A549 (cell line): ENCODE measurements at regions not wholly inside any gene's neighbourhood (a gene's known extent, or its start where the extent isn't known, plus 50 kb on each side); places are given as distances from the start of the nearest gene placed in this dataset.

Experiments used
- ATAC-seq, 2 experiments: fragments of 200-7000 bp in 1 of 2; fragments of >200 bp in 1 of 2; cut with Nextera tagmentation in 1 of 2; cut with Tn5 transposase in 1 of 2; 3 replicates each; pipeline versions ENCODE4 v1.8.0 to v1.9.1; 2018 to 2020; ENCODE audit warnings: mild to moderate bottlenecking in 1 of 2, moderate library complexity in 1 of 2
- CTCF ChIA-PET: fragments of 300-600 bp; sonication (Branson Sonifier 250); formaldehyde crosslinking; extraction: SDS; loops from one replicate; lab custom pipeline; 2021; ENCODE audit warnings: antibody characterized with exemption, inconsistent platforms; lab: Yijun Ruan, JAX
- POLR2A ChIA-PET: fragments of 350-600 bp; formaldehyde crosslinking; extraction: SDS; loops from one replicate; lab custom pipeline; 2021; ENCODE audit warnings: antibody characterized with exemption, inconsistent platforms; lab: Yijun Ruan, JAX
- DNase-seq, 2 experiments: peaks; one replicate each; pipeline versions ENCODE4 v3.0.0 to v3.0.0-alpha.2; 2011 to 2016; ENCODE audit warnings: low read depth in 1 of 2, low spot score in 1 of 2
- FAIRE-seq: peaks from 2 replicates; lab custom pipeline; 2011; peaks lifted over from hg19 to GRCh38; lab: Jason Lieb, UNC
- H3K27ac ChIP-seq, 2 experiments: fragments of >200 bp; sonication (Bioruptor Twin); formaldehyde crosslinking; 3 replicates each; pipeline ENCODE4 v1.5.1; 2016 to 2017
- H3K4me1 ChIP-seq: fragments of >200 bp; sonication (Bioruptor Twin); formaldehyde crosslinking; 3 replicates; pipeline ENCODE4 v1.6.1; 2016
- H3K4me2 ChIP-seq: fragments of >200 bp; sonication (Bioruptor Twin); formaldehyde crosslinking; 3 replicates; pipeline ENCODE4 v1.6.1; 2016
- H3K4me3 ChIP-seq: fragments of >200 bp; sonication (Bioruptor Twin); formaldehyde crosslinking; 3 replicates; pipeline ENCODE4 v1.5.1; 2016
- H3K9me3 ChIP-seq: fragments of >200 bp; sonication (Bioruptor Twin); formaldehyde crosslinking; 3 replicates; pipeline ENCODE4 v1.6.1; 2016
- ATOH8 ChIP-seq: fragments of 250-450 bp; sonication (Bioruptor Pico); IDR thresholded peaks from 2 replicates; pipeline ENCODE4 v1.5.0; 2020; ENCODE audit warnings: low read depth, mild to moderate bottlenecking, moderate library complexity
- BCL3 ChIP-seq: fragments of >200 bp; sonication (Bioruptor Twin); formaldehyde crosslinking; IDR thresholded peaks from 3 replicates; pipeline ENCODE4 v1.6.1; 2016
- BHLHE40 ChIP-seq: IDR thresholded peaks from 2 replicates; pipeline ENCODE4 v1.6.1; 2012; ENCODE audit warnings: low read depth, low read length, inconsistent platforms
- CTCF ChIP-seq: fragments of >200 bp; sonication (Bioruptor Twin); formaldehyde crosslinking; IDR thresholded peaks from 3 replicates; pipeline ENCODE4 v1.5.1; 2016
- E2F6 ChIP-seq: IDR thresholded peaks from 2 replicates; pipeline ENCODE4 v1.6.1; 2012; ENCODE audit warnings: low read depth, borderline replicate concordance
- EHMT2 ChIP-seq: fragments of 200-600 bp; sonication (generic); IDR thresholded peaks from 2 replicates; pipeline ENCODE4 v1.6.1; 2016; ENCODE audit warnings: antibody characterized with exemption, low read depth, mild to moderate bottlenecking, moderate library complexity
- ELK1 ChIP-seq: fragments of 150-350 bp; IDR thresholded peaks from 2 replicates; pipeline ENCODE4 v1.6.1; 2014; ENCODE audit warnings: low read depth, mild to moderate bottlenecking, low read length
- GATA3 ChIP-seq: IDR thresholded peaks from 2 replicates; pipeline ENCODE4 v1.6.1; 2012; ENCODE audit warnings: borderline replicate concordance
- HEYL ChIP-seq: fragments of 250-450 bp; sonication (Bioruptor Pico); IDR thresholded peaks from 2 replicates; pipeline ENCODE4 v1.8.0; 2021; ENCODE audit warnings: mild to moderate bottlenecking, moderate library complexity
- HOXA7 ChIP-seq: fragments of 250-450 bp; sonication (Bioruptor Pico); IDR thresholded peaks from 2 replicates; pipeline ENCODE4 v1.5.0; 2020; ENCODE audit warnings: mild to moderate bottlenecking, moderate library complexity
- HOXB13 ChIP-seq: fragments of 250-450 bp; sonication (Bioruptor Pico); IDR thresholded peaks from 2 replicates; pipeline ENCODE4 v1.5.0; 2020; ENCODE audit warnings: low read depth, mild to moderate bottlenecking, moderate library complexity
- HOXB5 ChIP-seq: fragments of 250-450 bp; sonication (Bioruptor Pico); IDR thresholded peaks from 2 replicates; pipeline ENCODE4 v1.5.0; 2020; ENCODE audit warnings: mild to moderate bottlenecking, moderate library complexity
- MAFK ChIP-seq: fragments of 450-650 bp; IDR thresholded peaks from 2 replicates; pipeline ENCODE4 v1.6.1; 2014; ENCODE audit not compliant: partially characterized antibody
- MAX ChIP-seq: IDR thresholded peaks from 2 replicates; pipeline ENCODE4 v1.6.1; 2012
- MAZ ChIP-seq: fragments of 150-350 bp; IDR thresholded peaks from 2 replicates; pipeline ENCODE4 v1.6.1; 2014; ENCODE audit warnings: antibody characterized with exemption, low read depth, low read length, borderline replicate concordance
- NPAS2 ChIP-seq: fragments of 250-450 bp; sonication (Bioruptor Pico); IDR thresholded peaks from 2 replicates; pipeline ENCODE4 v1.8.0; 2022; ENCODE audit warnings: mild to moderate bottlenecking, moderate library complexity, borderline replicate concordance
- NR3C1 ChIP-seq: fragments of >200 bp; sonication (Bioruptor Twin); formaldehyde crosslinking; IDR thresholded peaks from 3 replicates; pipeline ENCODE4 v1.6.1; 2017
- POLR2A ChIP-seq: IDR thresholded peaks from 2 replicates; pipeline ENCODE4 v1.6.1; 2012; ENCODE audit warnings: mild to moderate bottlenecking, low read length
- RFX5 ChIP-seq: fragments of 450-650 bp; IDR thresholded peaks from 2 replicates; pipeline ENCODE4 v1.7.1; 2014; ENCODE audit warnings: antibody characterized with exemption, mild to moderate bottlenecking, moderate library complexity
- SMC3 ChIP-seq: fragments of >200 bp; sonication (Bioruptor Twin); formaldehyde crosslinking; IDR thresholded peaks from 3 replicates; pipeline ENCODE4 v1.6.1; 2018; ENCODE audit warnings: inconsistent platforms
- SREBF2 ChIP-seq: fragments of 450-650 bp; IDR thresholded peaks from 2 replicates; pipeline ENCODE4 v1.6.1; 2014; ENCODE audit warnings: mild to moderate bottlenecking, moderate library complexity
- USF2 ChIP-seq: fragments of 450-650 bp; IDR thresholded peaks from 2 replicates; pipeline ENCODE4 v1.6.1; 2014; ENCODE audit warnings: antibody characterized with exemption
- ZC3H11A ChIP-seq: fragments of 450-650 bp; IDR thresholded peaks from 2 replicates; pipeline ENCODE4 v1.6.1; 2014; ENCODE audit warnings: antibody characterized with exemption, mild to moderate bottlenecking
- ZSCAN20 ChIP-seq: fragments of 250-450 bp; sonication (Bioruptor Pico); IDR thresholded peaks from 2 replicates; pipeline ENCODE4 v1.8.0; 2022; ENCODE audit warnings: mild to moderate bottlenecking, moderate library complexity
- WGBS: methylation state at CpG from one replicate; pipeline ENCODE4 v1.1.6; 2017; ENCODE audit errors: missing lambda C conversion rate; 5-methylcytosine and 5-hydroxymethylcytosine counted together

GRCh38 chr1:82472489-82473131 lies 671.9 kb downstream of the ADGRL2 start:
- FAIRE-seq: no peak
- TF ChIP-seq BCL3: no peak
- TF ChIP-seq EHMT2: no peak
- no peak for TF ChIP-seq RFX5
- no peak for TF ChIP-seq HOXB13 (CRISPR knock-in tag)
- no peak for TF ChIP-seq ATOH8 (CRISPR knock-in tag)
- no peak for TF ChIP-seq BHLHE40
- no peak for TF ChIP-seq POLR2A
- no peak for TF ChIP-seq E2F6
- TF ChIP-seq NR3C1: no peak
- TF ChIP-seq MAX: no peak
- no peak for TF ChIP-seq NPAS2 (CRISPR knock-in tag)
- TF ChIP-seq HOXA7 (CRISPR knock-in tag): no peak
- TF ChIP-seq CTCF: no peak
- no peak for TF ChIP-seq GATA3
- TF ChIP-seq ZC3H11A: no peak
- no peak for TF ChIP-seq MAFK
- TF ChIP-seq SREBF2: no peak
- CTCF ChIA-PET: no interaction called here
- POLR2A ChIA-PET: no interaction called here
- Histone ChIP-seq H3K4me2 (no peak overlapping the region), H3K4me1 (no peaks in the 10 kb centered on the region), H3K27ac (no peak overlapping the region), H3K9me3 (no peaks in the 10 kb centered on the region), H3K4me3 (no peak overlapping the region)
- no peak for DNase-seq
- WGBS: 88% methylated on average over 2 of the region's 2 CpGs
- ATAC-seq: no peak

- ATAC-seq (no peak), DNase-seq (no peak), FAIRE-seq (no peak)
- Histone ChIP-seq H3K4me1 (no peaks in the 10 kb centered on the region), H3K4me2 (no peak overlapping the region), H3K4me3 (no peak overlapping the region), H3K9me3 (no peaks in the 10 kb centered on the region), H3K27ac (no peak overlapping the region)
- ChIA-PET POLR2A (no interaction called here), CTCF (no interaction called here)
- TF ChIP-seq HOXB5 (CRISPR knock-in tag) (no peak), HEYL (no peak), MAZ (no peak), ZSCAN20 (no peak), ELK1 (no peak), USF2 (no peak), SMC3 (no peak)
- WGBS: 28% methylated on average over 1 of the region's 1 CpG
Measured at GRCh38 chr1:82466891-82467290, 666.2 kb downstream of the ADGRL2 start.
